Osteoblast (primary cell): ENCODE measurements at regions not wholly inside any gene's neighbourhood (a gene's known extent, or its start where the extent isn't known, plus 50 kb on each side); places are given as distances from the start of the nearest gene placed in this dataset.

Experiments used
- DNase-seq: peaks from one replicate; pipeline ENCODE4 v3.0.0; 2011; ENCODE audit warnings: low spot score, mixed read lengths; ENCODE audit not compliant: insufficient read length; ENCODE audit errors: missing footprints
- H2AFZ ChIP-seq: 2 replicates; pipeline ENCODE4 v1.6.0; 2011; ENCODE audit warnings: mild to moderate bottlenecking, low read length
- H3K27ac ChIP-seq: 2 replicates; pipeline ENCODE4 v1.5.1; 2011; ENCODE audit warnings: mild to moderate bottlenecking, low read depth, low read length, moderate library complexity
- H3K27me3 ChIP-seq: 2 replicates; pipeline ENCODE4 v1.6.0; 2012; ENCODE audit warnings: mild to moderate bottlenecking, control low read depth, inconsistent platforms, low read length, moderate library complexity; ENCODE audit not compliant: insufficient read depth
- H3K36me3 ChIP-seq: 2 replicates; pipeline ENCODE4 v1.5.1; 2011; ENCODE audit warnings: mild to moderate bottlenecking, low read length, control low read depth, moderate library complexity; ENCODE audit not compliant: insufficient read depth
- H3K4me1 ChIP-seq: 2 replicates; pipeline ENCODE4 v1.5.1; 2011; ENCODE audit warnings: mild to moderate bottlenecking, low read length, control low read depth, moderate library complexity; ENCODE audit not compliant: insufficient read depth
- H3K4me2 ChIP-seq: 2 replicates; pipeline ENCODE4 v1.6.0; 2011; ENCODE audit warnings: mild to moderate bottlenecking, low read length; ENCODE audit not compliant: insufficient read depth
- H3K4me3 ChIP-seq: fragments of 200-600 bp; sonication (generic); 3 replicates; pipeline ENCODE4 v1.5.1; 2012; ENCODE audit warnings: mild to moderate bottlenecking, low read length, inconsistent platforms; ENCODE audit not compliant: insufficient read depth
- H3K79me2 ChIP-seq: 2 replicates; pipeline ENCODE4 v1.6.0; 2012; ENCODE audit warnings: mild to moderate bottlenecking, low read length, control low read depth, inconsistent platforms; ENCODE audit not compliant: insufficient read depth
- H3K9me3 ChIP-seq: 2 replicates; pipeline ENCODE4 v1.5.1; 2011; ENCODE audit warnings: low read depth, low read length, control low read depth
- H4K20me1 ChIP-seq: 2 replicates; pipeline ENCODE4 v1.6.0; 2012; ENCODE audit warnings: mild to moderate bottlenecking, low read length, control low read depth; ENCODE audit not compliant: insufficient read depth
- CTCF ChIP-seq: IDR thresholded peaks from 2 replicates; pipeline ENCODE4 v1.5.1; 2011; ENCODE audit warnings: mild to moderate bottlenecking, low read depth, low read length, moderate library complexity; ENCODE audit errors: extremely low read depth

DNA sequence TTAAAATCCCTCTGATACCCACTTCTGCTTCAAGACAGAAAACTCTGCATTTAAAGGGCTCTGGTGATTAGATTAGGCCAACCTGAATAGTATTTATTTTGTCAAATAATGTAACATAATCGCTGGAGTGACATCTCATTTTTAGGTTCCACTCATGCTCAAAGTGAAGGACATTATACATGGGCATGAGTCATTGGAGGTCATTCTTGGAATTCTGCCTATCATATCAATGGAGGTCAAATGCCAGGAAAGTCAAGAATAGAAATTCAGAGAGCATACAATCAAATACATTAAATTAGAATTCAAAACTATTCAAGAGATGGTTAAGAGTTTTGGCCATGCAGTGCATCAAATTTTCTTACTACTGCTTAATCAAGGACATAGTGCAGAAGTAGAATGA lies 50.8 kb upstream of the PRSS1 start:
- no peak overlapping the region for H2AFZ ChIP-seq
- H3K4me2 ChIP-seq: no peak overlapping the region
- no peak for TF ChIP-seq CTCF
- H3K9me3 ChIP-seq: no peaks in the 10 kb centered on the region
- H3K36me3 ChIP-seq: no peaks in the 10 kb centered on the region
- no peaks in the 10 kb centered on the region for H3K79me2 ChIP-seq
- H3K4me1 ChIP-seq: no peaks in the 10 kb centered on the region
- H4K20me1 ChIP-seq: no peaks in the 10 kb centered on the region
- no peak overlapping the region for H3K4me3 ChIP-seq
- H3K27ac ChIP-seq: no peak overlapping the region
- H3K27me3 ChIP-seq: no peaks in the 10 kb centered on the region
- no peak for DNase-seq

DNA sequence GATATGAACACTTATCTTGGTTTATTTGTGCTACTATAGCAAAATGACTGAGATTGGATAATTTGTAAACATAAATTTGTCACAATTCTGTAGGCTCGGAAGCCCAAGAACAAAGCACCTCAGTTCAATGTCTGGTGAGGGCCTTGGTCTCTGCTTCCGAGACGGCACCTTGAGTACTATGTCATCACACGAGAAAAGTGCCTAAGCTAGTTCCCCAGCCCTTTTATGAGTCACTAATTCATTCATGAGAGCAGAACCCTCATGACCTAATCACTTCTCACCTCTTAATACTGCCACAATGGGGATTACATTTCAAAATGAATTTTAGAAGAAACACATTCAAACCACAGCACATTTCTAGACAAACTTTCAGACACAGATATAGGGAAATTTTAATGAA lies 52.0 kb upstream of the PRSS1 start:
- no peaks in the 10 kb centered on the region for H3K9me3 ChIP-seq
- no peaks in the 10 kb centered on the region for H3K4me1 ChIP-seq
- H2AFZ ChIP-seq: no peak overlapping the region
- no peak for DNase-seq
- no peak for TF ChIP-seq CTCF
- no peaks in the 10 kb centered on the region for H4K20me1 ChIP-seq
- no peak overlapping the region for H3K4me3 ChIP-seq
- H3K27ac ChIP-seq: no peak overlapping the region
- no peaks in the 10 kb centered on the region for H3K27me3 ChIP-seq
- H3K4me2 ChIP-seq: no peak overlapping the region
- no peaks in the 10 kb centered on the region for H3K36me3 ChIP-seq
- no peaks in the 10 kb centered on the region for H3K79me2 ChIP-seq

GRCh38 chr7:142696456-142697179 lies 52.7 kb upstream of the PRSS1 start:
- Histone ChIP-seq H3K4me1 (no peaks in the 10 kb centered on the region), H3K4me3 (no peak overlapping the region), H3K9me3 (no peaks in the 10 kb centered on the region), H4K20me1 (no peaks in the 10 kb centered on the region), H2AFZ (no peak overlapping the region), H3K27me3 (no peaks in the 10 kb centered on the region), H3K27ac (no peak overlapping the region), H3K4me2 (no peak overlapping the region), H3K79me2 (no peaks in the 10 kb centered on the region), H3K36me3 (no peaks in the 10 kb centered on the region)
- no peak for TF ChIP-seq CTCF
- DNase-seq: no peak

GRCh38 chr7:142693911-142694310 lies 55.4 kb upstream of the PRSS1 start:
- no peaks in the 10 kb centered on the region for H3K36me3 ChIP-seq
- TF ChIP-seq CTCF: no peak
- no peak overlapping the region for H3K27ac ChIP-seq
- H3K27me3 ChIP-seq: no peaks in the 10 kb centered on the region
- H4K20me1 ChIP-seq: no peaks in the 10 kb centered on the region
- DNase-seq: no peak
- H3K79me2 ChIP-seq: no peaks in the 10 kb centered on the region
- no peaks in the 10 kb centered on the region for H3K4me1 ChIP-seq
- no peak overlapping the region for H3K4me3 ChIP-seq
- no peak overlapping the region for H2AFZ ChIP-seq
- H3K9me3 ChIP-seq: no peaks in the 10 kb centered on the region
- no peak overlapping the region for H3K4me2 ChIP-seq
